Hepatocyte (in vitro differentiated cells): ENCODE measurements at regions not wholly inside any gene's neighbourhood (a gene's known extent, or its start where the extent isn't known, plus 50 kb on each side); places are given as distances from the start of the nearest gene placed in this dataset.

Source experiments
- CTCF ChIP-seq: fragments of 200-600 bp; sonication (generic); IDR thresholded peaks from 2 replicates; pipeline ENCODE4 v1.5.1; 2016; ENCODE audit warnings: antibody characterized with exemption, mild to moderate bottlenecking; ENCODE audit not compliant: poor library complexity
- EZH2phosphoT487 ChIP-seq: fragments of 200-600 bp; sonication (generic); IDR thresholded peaks from one replicate; pipeline ENCODE4 v1.6.1; 2018; ENCODE audit warnings: antibody characterized with exemption, mild to moderate bottlenecking, low read depth, moderate library complexity; ENCODE audit not compliant: unreplicated experiment, severe bottlenecking

- TF ChIP-seq CTCF (no peak), EZH2phosphoT487 (no peak)
Observed at GRCh38 chr2:121947674-121948073, 192.2 kb downstream of the TSN start.
